ENCODE measurements at regions not wholly inside any gene's neighbourhood (a gene's known extent, or its start where the extent isn't known, plus 50 kb on each side); places are given as distances from the start of the nearest gene placed in this dataset.

DNA sequence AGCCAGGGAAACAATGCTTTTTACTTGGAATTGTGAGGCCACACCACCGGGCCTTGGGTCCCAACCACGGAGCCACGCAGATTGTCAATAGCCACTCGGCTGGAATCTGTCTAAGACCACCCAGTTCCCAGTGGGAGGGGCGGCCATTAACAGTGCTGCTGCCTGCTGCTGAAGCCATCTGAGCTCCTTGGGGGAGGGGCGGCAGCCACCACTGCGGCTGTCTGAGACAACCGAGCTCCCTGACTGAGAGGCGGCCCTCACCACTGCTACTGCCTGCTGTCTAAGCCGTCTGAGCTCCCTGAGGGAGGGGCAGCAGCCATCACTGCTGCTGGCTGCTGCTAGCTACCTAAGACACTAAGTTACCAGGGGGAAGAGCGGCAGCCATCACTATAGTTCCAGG, 64.3 kb downstream of the DMRTA2 start:
- in situ Hi-C loops (cut with MboI; ENCODE audit: low sequenced_read_pairs) = loop anchor here (25.0 kb wide), 2 partner anchors 253 to 828 kb away; no protein-coding TSS in a partner anchor

DNA sequence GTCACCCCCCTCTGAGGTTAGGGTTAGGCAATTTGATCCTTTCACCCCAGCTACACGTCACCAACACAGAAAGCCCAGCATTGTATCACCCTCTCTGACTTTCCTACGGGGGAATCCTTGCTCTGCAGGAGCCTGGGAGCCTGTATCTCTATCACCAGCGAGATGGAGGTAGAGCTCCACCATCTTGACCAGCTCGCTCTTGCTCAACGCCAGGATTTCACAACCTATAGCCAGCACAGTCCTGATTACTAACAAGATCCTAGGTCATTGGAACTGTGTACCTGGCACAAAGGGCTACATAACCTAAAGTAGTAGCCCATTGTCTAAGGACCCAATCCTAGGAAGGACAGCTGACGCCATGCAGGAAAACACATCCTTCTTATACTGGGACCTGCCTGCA, 66.1 kb downstream of the DMRTA2 start:
- in situ Hi-C loops (cut with MboI; ENCODE audit: low sequenced_read_pairs) = loop anchor here (25.0 kb wide), 2 partner anchors 255 to 830 kb away; no protein-coding TSS in a partner anchor

DNA sequence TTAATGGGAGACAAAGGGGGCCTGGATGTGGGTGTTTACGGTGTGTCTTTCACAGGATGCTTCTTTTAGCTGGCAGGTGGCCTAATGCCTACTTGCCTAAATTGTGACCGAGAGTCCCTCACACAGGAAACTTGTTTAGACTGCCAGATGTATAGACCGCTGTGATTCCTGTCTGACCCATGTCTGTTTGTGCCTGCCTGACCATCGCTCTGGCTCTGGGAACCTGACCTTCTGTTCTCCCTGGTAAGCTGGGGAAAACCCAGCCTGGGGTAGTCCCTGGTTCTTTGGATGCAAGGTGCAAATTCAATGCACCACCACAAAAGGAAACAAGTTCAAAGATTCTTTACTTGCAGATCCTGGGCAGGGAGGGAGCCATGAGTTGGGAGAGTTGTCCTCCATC, 68.4 kb downstream of the DMRTA2 start:
- in situ Hi-C loops (cut with MboI; ENCODE audit: low sequenced_read_pairs) = loop anchor here (25.0 kb wide), 2 partner anchors 257 to 832 kb away; no protein-coding TSS in a partner anchor

DNA sequence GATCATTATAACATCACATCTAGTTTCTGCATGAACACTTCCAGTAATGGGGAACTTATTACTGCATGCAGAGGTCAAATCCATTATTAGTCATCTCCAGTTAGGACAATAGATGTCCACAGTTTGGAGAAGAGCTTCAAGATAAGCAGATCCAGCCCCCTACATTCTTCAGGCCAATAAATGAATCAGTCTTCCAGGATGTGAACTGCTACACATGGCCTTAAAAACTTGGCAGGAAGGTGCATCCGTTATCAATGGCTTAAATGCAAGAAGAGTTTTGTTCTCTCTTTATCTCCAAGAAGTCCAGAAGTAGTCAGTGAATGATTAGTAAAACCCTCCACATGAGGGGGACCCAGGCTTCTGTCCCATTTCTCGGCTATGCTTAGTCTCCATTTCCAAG, 70.8 kb downstream of the DMRTA2 start:
- in situ Hi-C loops (cut with MboI; ENCODE audit: low sequenced_read_pairs) = loop anchor here (25.0 kb wide), 2 partner anchors 260 to 835 kb away; no protein-coding TSS in a partner anchor

DNA sequence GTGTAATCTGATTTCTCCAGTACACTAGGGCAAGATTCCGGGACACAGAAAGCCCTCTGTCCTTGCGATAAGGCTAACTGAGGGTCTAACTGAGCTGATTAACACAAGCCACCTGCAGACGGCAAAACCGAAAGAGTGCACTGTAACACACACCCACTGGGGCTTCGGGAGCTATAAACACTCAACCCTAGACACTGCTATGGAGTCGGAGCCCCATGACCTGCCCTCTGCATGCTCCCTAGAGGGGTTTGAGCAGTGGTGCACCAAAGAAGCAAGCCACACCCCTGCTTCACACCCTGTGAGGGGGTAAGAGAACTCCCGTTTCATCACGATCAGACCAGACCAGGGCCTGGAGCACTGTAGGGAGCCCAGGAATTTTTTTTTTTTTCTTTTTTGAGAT, 72.4 kb downstream of the DMRTA2 start:
- in situ Hi-C loops (cut with MboI; ENCODE audit: low sequenced_read_pairs) = loop anchor here (25.0 kb wide), 2 partner anchors 261 to 836 kb away; no protein-coding TSS in a partner anchor

DNA sequence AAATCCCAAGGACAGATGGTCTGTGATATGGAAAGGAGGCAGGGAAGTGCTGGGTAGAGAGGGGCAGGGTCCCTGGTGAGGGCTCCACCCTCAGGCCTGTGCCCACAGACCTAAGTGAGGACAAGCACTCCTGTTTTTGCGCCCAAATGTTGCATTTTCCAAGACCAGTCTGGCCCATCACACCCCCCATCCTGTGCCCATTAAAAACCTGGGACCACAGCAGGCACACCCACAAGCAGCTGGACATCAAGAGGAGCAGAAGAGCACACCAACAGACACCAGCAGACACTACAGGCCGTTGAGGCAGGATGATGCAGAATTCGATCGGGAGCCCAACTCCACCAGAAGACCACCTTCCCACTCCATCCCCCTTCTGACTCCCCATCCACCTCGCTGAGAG, 72.8 kb downstream of the DMRTA2 start:
- in situ Hi-C loops (cut with MboI; ENCODE audit: low sequenced_read_pairs) = loop anchor here (25.0 kb wide), 2 partner anchors 262 to 837 kb away; no protein-coding TSS in a partner anchor

DNA sequence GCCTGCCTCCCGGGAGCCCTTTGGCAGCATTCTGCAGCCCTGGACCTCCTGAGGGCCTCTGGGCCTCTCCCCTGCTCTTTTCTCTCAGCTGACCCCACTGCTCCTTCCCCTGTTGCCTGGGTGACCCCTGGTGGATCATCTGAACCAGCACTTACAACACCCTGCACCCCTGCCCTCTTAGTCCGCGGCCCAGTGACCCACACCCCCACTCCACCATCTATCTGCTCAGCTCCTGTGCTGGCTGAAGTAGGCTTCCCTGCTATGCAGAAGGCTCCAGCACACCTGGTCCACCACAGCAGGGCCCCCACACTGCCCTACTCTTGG, 74.0 kb downstream of the DMRTA2 start:
- in situ Hi-C loops (cut with MboI; ENCODE audit: low sequenced_read_pairs) = loop anchor here (25.0 kb wide), 1 partner anchor 1662 kb away; no protein-coding TSS in a partner anchor

DNA sequence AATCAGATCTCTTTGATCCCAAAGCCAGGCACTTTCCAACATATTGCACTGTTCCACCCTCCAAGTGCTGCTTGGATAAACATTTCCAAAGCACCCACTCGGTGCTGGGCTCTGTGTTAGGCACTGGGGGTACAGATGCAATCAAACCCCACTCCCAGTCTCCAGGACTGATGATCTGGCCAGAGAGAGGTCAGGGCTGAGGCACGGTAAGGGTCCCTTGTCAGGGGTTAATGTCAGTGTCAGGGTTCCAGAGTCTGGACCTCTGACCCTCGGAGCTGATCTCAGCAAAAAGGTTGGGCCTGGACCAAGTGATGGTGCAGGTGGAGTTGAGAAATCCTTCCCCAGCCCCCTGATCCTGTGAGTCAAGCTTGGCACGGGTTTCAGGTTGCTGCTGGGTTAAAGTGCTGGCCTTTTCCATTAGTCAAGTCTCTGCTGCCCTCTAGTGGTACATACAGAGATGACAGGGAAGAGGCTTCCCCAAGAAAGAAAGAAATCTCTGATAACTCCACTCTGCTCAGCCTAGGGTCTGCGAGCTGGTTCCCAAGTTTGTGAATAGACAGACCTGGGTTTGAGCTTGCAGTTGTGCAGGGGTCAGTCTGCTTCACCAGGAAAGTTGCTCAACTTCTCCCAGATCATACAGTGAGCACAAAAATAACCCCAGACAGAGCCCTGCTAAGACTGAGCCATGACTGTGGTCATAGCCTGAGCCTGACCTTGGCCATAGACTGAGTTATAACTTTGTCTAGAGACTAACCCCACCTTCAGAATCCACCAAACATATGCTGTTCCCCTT, 74.6 kb downstream of the DMRTA2 start:
- in situ Hi-C loops (cut with MboI; ENCODE audit: low sequenced_read_pairs) = loop anchor here (25.0 kb wide), 1 partner anchor 1661 kb away; no protein-coding TSS in a partner anchor

DNA sequence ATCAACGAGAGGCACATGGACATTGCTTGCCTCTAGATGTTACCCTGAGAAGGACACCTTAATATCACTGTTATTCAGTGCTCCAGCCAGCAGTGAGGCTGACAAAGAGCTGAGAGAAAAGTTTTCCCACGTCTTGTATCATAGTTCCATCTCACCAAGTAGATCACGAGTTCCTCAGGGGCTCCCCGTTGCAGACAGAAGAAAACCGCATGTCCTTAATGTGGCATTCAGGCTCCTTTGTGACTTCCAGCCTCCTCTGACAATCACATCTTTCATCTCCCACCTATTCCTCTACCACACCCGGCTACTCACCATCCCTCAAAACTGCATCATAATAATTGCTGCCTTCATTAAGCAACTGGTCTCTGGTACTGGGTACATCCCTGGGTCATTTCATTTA, 75.3 kb downstream of the DMRTA2 start:
- in situ Hi-C loops (cut with MboI; ENCODE audit: low sequenced_read_pairs) = loop anchor here (25.0 kb wide), 1 partner anchor 1661 kb away; no protein-coding TSS in a partner anchor

DNA sequence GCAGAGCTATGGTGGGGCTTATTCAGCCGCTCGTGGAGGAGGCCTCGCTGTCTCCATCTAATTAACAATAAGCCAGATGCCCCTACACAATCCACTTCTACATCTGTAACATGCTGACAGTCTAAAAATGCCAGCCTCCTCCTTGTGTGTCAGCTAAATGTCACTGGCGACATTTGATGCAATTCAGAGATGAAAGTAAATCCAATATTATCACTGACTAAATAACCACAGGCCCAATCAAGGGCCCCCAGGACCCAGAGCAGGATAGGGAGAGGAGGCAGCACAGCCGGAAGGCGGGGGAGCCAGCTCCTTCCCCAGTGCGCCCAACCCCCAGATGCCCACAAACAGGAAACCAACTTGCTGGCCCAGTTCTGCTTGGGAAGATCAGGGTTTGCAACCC, 76.6 kb downstream of the DMRTA2 start:
- in situ Hi-C loops (cut with MboI; ENCODE audit: low sequenced_read_pairs) = loop anchor here (25.0 kb wide), 1 partner anchor 1659 kb away; no protein-coding TSS in a partner anchor

DNA sequence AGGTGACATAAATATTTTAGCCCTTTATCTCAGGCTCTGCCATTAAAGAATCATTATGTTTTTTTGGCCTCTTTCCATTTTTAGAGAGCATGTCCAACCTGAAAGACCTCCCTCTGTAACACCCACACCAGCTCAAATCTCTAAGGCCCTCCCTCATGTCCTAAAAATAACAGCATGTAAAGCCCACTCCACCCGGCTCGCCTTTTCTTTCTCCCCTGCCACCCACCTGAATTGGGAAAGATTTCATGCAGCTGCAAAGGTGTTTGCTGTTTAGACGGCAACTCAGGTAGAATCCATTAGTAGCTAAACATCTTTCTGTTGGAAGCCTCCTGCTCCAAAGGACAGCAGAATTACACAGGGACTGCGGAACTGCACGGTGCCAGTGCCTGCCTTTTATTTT, 79.9 kb downstream of the DMRTA2 start:
- in situ Hi-C loops (cut with MboI; ENCODE audit: low sequenced_read_pairs) = loop anchor here (25.0 kb wide), 1 partner anchor 1656 kb away; no protein-coding TSS in a partner anchor

DNA sequence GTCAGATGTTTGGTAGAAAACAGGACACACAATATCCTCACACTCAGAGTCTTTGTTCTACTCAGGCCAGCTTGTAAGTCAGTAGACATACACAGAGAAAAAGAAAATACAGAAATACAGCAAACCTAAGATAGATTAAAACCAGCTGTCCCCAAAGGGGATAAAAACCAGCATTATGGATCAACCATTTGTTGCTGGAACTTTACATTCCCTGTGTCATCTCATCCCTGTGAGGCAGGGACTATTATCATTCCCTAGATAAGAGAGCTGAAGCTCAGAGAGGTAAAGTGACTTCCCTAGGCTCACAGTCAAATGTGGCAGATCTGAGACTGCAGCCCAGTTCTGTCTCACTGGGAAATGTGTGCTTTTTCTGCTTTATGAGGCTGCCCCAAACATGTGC, 80.7 kb downstream of the DMRTA2 start:
- in situ Hi-C loops (cut with MboI; ENCODE audit: low sequenced_read_pairs) = loop anchor here (25.0 kb wide), 1 partner anchor 1655 kb away; no protein-coding TSS in a partner anchor

DNA sequence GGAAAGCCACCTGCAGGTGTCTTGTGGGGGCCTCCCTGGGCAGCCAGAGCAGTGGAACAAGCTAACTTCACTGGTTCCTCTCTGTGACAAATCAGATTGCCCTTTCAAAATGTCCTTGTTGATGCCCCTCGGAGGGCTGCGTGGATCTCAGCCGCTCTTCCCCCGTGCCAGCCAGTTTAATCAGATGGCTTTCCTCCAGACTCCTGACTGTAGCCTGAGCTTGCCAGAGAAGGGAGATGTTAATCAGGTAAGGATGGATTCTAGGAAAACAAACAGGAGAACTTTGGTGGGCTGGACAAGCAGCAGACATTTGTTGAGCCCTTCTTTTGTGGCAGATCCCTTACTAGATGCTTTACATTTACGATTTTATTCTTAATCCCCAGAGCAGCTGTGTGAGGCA, 88.2 kb downstream of the DMRTA2 start:
- in situ Hi-C loops (cut with MboI; ENCODE audit: low sequenced_read_pairs) = loop anchor here (25.0 kb wide), 1 partner anchor 1648 kb away; no protein-coding TSS in a partner anchor

DNA sequence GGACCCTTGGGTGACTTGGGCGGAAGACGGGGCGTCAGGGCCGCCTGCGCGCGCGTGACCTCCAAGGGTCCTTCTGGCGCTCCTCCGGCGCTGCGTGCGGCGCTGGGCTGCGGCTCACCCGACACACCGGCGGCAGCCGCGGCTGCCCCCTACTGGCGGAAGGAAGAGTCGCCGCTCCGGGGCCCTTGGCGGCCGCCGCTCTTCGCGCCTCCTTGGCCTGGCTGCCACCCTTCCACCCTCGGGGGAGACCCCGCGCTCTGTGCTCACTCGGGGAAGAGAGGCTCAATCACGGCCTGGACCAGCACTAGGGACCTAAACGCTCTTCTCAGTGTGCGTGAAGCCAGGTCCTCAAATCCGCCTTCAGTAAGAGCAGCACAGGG, 89.7 kb downstream of the DMRTA2 start:
- in situ Hi-C loops (cut with MboI; ENCODE audit: low sequenced_read_pairs) = loop anchor here (25.0 kb wide), 1 partner anchor 1646 kb away; no protein-coding TSS in a partner anchor

DNA sequence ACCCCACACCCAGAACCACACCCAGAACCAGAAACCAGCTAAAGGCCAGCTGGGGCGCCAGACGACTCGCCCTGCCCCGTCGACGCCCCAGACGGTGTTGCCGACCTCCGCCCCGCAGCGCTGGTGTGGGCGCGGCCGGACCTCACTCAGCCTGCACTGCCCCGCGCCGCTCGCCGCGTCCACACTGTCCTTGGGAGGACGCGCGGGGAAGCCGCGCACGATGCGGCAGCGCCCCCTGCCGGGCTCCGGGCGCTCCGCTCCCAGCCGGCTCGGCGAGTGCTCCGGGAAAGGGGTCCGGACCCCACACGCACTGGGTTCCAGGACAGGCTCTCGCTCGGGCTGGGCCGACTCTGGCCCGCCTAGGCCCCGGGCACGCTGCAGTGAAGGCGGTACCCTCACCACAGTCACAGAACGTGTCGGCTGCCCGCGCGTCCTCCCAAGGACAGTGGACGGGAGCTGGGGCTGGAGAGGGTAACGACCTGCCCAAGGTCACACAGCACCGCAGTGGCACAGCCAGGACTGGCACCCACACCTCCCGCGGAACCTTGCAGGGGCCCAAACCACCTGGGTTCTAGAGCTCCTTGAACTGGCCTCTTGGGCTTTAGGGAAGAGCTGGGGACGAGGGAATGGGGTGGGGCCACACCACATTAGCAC, 90.2 kb downstream of the DMRTA2 start:
- in situ Hi-C loops (cut with MboI; ENCODE audit: low sequenced_read_pairs) = loop anchor here (25.0 kb wide), 1 partner anchor 1646 kb away; no protein-coding TSS in a partner anchor

DNA sequence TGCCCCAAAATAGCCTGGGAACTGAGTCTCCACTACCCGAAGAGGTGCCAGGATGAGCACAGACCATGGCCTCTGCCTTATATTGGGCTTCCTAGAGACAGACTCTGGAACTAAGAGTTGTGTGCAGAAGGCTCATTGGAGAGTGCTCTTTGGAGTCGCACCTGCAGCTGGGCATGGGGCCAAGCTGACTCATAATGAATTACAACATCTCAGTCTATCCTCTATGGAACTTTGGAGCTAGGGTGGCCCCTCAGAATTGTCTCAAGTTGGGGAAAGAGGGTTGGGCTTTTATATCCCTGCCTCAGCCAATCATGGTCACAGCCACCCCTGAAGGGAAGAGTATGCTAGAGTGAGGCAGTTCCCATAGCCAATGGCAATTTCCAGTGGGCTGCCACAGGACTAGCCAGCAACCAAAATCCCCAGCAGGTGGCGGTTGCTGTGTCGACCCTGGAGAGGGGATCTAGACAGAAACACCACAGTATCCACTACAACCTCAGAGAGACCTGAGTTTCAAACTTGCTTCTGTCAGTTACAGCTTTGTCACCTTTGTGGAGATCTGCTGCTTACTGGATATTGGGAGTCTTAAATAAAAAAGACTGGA, 93.8 kb downstream of the DMRTA2 start:
- in situ Hi-C loops (cut with MboI; ENCODE audit: low sequenced_read_pairs) = loop anchor here (25.0 kb wide), 1 partner anchor 1642 kb away; no protein-coding TSS in a partner anchor

DNA sequence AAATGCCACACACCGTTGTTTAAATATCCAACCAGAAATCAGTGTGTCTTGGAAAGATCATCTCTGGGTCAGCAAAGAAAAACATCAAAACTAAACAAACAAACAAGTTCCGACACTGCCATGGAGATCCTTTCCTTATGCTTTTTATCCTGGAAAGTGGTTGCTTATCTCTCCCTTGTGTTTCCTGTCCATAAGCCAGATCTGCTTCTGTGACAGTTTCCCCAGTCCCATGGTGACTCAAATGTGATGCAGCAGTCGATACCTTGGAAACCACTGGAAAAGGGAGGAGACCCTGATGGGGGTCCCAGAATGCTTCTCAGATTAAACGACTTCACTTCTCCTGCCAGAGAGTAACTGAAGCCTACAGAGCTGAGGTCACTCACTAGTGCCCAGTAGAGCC, 94.7 kb downstream of the DMRTA2 start:
- in situ Hi-C loops (cut with MboI; ENCODE audit: low sequenced_read_pairs) = loop anchor here (25.0 kb wide), 1 partner anchor 1641 kb away; no protein-coding TSS in a partner anchor

DNA sequence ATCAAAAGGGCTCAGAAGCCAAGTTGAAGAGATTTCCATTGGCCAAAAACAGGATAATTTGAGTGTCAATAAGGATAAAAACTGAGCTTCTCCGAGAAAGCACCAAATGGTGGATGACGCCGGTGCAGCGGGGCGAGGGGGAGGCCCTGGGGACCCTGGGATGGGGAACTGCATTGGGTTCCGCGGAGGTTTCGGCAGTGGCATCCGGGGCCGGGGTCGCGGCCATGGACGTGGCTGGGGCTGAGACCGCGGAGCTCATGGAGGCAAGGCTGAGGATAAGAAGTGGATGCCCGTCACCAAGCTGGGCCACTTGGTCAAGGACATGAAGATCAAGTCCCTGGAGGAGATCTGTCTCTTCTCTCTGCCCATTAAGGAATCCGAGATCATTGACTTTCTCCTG, 97.2 kb downstream of the DMRTA2 start:
- in situ Hi-C loops (cut with MboI; ENCODE audit: low sequenced_read_pairs) = loop anchor here (25.0 kb wide), 1 partner anchor 1639 kb away; no protein-coding TSS in a partner anchor

DNA sequence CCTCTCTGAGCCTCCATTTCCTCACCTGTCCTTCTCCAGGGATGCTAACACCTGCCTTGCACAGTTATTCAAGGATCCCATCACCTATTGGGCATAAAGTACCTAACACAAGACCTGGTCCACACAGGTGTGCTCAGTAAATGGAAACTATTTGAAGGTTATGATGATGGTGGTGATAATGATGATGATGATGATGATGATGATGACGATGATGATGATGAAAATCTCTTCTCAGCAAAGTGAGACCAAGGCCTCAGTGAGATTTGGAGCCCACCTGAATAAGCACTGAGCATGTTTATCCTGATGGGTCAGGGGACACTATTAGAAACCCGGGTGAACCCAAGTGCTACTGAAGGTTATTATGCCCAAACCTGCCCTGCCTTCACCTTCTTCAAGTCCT, 100.7 kb downstream of the DMRTA2 start:
- in situ Hi-C loops (cut with MboI; ENCODE audit: low sequenced_read_pairs) = no loop called here

DNA sequence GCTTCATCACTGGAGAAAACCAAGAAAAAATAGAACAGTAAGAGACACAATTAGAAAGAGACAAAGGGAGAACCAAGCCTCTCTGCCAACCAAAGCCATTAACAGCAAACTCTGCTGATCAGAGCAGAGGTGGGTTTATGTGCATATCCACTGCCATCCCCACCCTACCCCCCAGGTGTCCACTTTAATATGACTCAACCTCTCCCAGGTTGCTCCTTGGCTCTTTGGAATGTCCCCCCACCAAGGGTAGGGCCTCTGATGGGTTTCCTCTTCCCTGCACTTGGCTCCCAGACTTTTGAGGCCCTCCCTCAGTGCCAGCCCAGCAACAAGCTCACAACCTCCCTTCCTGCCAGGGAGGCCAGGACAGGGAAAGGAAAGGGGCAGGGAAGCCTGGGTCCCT, 104.8 kb downstream of the DMRTA2 start:
- in situ Hi-C loops (cut with MboI; ENCODE audit: low sequenced_read_pairs) = no loop called here

DNA sequence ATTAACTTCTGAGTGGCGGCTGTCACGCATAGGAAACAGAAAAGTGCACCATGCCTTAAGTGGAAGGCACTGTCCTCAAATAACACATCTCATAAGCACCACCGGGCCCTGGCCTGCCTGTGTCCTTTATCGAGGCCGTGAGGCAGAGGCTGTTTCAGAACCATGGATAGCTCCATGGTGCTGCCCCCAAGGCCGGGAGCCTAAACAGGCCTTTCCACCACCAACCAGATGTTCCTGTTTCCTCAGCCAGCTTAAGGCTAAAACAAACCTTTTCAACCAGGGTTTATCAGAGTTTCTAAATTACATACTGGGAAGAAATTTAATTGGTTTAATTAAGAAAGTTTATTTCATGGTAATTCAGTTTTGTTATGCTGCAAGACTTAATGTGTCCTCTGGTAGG, 114.4 kb downstream of the DMRTA2 start:
- in situ Hi-C loops (cut with MboI; ENCODE audit: low sequenced_read_pairs) = no loop called here

All from HL-60/S4 (cell line).